GM18517 (cell line): ENCODE measurements at regions not wholly inside any gene's neighbourhood (a gene's known extent, or its start where the extent isn't known, plus 50 kb on each side); places are given as distances from the start of the nearest gene placed in this dataset.

Experiments
- ATAC-seq: cut with Tn5 transposase; IDR thresholded peaks from one replicate; pipeline ENCODE4 v1.9.1; 2021; ENCODE audit warnings: mild to moderate bottlenecking, moderate library complexity; ENCODE audit not compliant: unreplicated experiment

DNA sequence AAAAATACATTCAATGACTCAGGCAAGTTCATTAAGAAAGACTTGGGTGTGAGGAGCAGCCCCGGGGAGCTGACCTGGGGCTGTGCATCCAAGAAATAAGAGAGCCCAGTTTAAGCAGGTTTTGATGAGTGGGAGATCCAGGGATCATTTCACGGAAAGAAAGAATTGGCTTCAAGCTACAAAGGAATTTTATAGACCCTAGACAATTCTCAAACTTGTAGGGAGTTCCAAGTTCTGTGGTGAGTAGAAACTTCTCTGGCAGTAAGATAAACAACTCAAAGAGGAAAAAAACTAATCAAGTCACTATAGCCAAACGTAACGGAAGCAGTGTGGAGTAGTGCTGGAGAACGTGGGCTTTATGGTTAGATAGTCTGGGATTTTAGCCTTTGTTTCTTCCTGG, 175.7 kb upstream of the DDHD1 start:
- ATAC-seq = no peak

- no peak for ATAC-seq
Observed at GRCh38 chr14:53327716-53328115, 174.6 kb upstream of the DDHD1 start.

GRCh38 chr14:53325176-53325806, 172.2 kb upstream of the DDHD1 start:
- ATAC-seq = no peak

GRCh38 chr14:53316504-53316903, 163.4 kb upstream of the DDHD1 start:
- no peak for ATAC-seq

DNA sequence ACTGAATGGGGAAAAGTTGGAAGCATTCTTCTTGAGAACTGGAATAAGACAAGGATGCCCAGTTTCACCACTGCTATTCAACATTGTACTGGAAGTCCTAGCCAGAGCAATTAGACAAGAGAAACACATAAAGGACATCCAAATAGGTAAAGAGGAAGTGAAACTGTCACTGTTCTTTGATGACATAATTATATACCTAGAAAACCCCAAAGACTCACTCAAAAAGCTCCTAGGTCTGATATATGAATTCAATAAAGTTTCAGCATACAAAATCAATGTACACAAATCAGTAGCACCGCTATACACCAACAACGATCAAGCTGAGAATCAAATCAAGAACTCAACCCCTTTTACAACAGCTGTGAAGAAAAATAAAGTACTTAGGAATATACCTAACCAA, 157.3 kb upstream of the DDHD1 start:
- peak; percentile 96 for ATAC-seq

DNA sequence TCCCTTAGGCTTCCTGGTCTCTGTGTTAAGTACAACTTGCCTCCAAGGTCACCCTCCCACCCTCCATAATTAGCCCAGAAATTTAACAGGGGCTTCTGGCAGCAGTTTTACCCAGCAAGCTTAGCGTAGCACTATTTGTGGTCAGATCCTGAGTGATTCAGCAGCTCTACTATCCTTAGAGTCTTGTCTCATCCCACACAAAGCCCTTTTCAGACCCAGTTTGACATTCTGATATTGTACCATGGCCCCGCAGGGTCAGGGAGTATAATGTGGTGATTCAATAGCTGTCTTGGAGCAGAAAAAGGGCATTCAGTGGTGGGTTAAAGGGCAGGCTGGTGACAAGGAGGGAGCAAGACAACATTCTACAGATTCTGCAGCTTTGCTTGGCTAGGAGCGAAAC, 153.8 kb upstream of the DDHD1 start:
- ATAC-seq = no peak

- no peak for ATAC-seq
Observed at GRCh38 chr14:53306267-53306721, 153.2 kb upstream of the DDHD1 start.

GRCh38 chr14:53304726-53305381, 151.7 kb upstream of the DDHD1 start:
- no peak for ATAC-seq

DNA sequence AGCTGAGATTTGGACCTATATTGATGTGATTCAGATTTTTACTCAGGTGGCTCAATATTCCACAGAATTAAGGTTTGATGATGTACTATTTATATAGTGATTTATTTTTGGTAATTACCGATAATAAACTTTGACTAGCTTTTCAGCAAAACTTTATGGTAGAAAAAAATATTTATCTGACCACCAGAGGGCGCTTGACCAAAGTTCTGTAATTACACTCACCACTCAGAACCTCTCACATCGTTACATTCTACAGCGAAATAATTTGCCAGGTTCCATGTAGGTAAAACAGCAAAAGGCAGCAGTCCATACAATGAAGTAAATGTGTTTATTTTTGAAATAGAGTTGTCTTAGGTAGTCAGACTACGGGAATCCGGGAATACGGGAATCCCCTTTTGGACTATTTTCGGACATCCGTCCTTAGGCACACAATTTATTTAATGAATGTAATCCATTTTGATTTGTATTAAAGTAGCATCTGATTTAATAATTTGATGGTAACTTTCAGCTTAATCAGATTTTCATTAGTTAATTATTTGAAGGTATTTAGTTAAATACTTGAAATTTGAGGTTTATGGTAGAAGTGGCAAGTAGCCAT, 143.0 kb upstream of the DDHD1 start:
- no peak for ATAC-seq

GRCh38 chr14:53295372-53295771, 142.2 kb upstream of the DDHD1 start:
- no peak for ATAC-seq

DNA sequence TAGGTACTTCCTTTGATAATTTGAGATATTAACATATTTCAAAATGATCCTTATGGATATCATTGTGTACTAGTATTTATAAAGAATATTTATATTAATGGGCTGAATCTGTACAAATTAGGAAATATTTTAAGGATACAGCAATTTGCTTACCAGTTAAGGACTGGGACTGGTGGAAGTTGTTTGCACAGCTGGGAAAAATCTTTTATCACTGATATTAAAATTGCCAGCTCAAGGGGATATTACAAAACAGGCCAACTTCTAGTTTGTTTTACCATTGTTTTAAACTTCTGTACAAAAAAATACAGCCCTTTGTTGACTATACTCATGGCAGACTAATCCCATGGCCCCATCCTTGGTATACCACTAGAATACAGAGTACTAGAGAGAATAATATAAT, 133.2 kb upstream of the DDHD1 start:
- ATAC-seq = no peak

DNA sequence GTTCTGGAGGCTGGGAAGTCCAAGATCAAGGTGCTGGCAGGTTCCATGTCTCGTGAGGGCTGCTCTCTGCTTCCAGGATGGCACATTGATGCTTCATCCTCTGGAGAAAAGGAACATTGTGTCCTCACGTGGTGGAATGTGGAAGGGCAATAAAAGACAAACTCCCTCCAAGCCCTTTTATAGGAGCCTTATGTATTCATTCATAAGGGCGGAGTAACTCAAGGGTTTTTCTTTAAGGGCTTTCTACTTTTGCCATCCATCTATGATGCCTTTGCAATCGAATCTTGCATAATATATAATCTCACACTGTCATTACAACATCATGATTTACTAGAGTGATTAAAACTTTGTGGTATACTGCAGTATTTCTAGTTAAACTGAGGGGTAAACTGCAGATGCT, 132.7 kb upstream of the DDHD1 start:
- no peak for ATAC-seq

GRCh38 chr14:53285064-53285463, 131.9 kb upstream of the DDHD1 start:
- ATAC-seq = no peak

DNA sequence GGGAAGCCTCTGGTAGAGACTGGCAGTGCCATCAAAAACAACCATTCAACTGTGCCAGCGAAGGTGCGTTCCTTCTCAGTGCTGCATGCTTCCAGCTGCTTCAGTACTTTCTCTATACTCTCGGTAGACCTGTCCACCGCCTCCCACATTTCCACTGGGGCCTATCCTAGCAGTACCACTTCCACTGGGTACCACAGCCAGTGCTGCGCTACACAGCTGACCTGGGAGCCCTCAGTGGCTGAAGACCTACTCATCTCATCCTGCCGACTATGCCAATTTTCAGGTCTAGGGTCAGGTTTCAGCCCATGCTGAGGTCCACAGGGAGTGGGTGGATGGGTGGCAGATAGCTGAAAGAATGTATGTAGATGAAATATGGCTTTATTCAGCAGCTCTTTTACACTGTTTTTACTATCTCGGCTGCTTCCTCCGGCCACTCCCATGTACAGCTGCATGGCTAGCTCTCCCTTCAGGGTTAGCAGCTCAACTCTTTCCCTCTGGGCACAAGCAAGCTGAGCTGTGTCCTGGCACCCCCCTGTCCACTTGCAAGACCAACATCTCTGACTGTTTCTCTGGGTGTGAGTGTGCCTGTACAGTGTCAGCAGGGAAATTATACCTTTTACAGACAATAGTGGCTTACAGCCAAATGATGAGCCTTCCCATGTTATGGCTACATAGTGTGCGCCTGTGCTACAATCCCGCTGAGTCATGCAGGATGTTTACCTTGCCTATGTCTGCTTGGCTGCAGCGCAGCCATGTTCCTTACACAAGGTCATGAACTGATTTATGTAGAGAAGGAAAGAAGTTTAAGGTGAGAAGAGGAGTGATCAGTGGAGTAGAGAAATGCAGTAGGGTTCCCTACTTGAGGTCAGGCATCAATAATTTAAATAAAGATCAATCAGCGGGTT, 125.7 kb upstream of the DDHD1 start:
- ATAC-seq = no peak

GRCh38 chr14:53273671-53274072, 120.5 kb upstream of the DDHD1 start:
- no peak for ATAC-seq

- ATAC-seq = no peak
Observed at GRCh38 chr14:53265025-53265424, 111.9 kb upstream of the DDHD1 start.

DNA sequence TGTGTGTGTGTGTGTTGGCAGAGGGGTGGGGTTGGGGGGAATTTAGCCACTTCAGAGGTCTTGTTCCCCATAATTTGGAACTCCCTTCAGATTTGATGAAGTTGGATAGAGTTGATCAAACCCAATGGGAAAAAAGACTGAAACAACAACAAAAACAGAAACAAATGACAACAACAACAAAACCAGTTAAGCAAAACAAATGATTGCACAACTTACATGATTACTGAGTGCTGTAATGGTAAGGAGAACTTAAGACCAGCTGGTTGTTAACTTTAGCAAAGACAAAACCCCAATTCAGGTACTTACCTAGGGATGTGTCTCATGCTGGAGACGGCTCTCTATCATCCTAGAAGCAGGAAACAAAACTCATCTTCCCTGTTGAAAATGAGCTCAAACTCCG, 107.8 kb upstream of the DDHD1 start:
- no peak for ATAC-seq

DNA sequence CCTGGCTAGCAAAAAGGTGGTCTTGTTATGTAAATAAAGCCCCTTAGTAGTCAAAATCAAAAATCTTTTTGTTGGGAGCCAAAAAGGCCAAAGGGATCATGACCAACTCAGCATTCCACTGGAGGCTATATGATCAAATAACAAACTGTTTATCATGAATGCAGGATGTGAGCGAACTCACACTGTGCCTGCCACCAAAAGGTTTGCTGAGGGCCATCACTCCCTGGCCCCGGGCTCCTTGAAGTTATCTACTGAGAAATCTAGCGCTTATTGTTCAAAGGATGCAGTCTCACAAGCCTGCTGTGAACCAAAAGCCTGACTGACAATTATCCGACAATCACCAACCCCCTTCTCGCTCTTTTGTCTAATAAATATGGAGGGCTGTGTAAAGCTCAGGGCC, 107.2 kb upstream of the DDHD1 start:
- ATAC-seq = no peak

- ATAC-seq = no peak
Observed at GRCh38 chr14:53252141-53252540, 99.0 kb upstream of the DDHD1 start.

DNA sequence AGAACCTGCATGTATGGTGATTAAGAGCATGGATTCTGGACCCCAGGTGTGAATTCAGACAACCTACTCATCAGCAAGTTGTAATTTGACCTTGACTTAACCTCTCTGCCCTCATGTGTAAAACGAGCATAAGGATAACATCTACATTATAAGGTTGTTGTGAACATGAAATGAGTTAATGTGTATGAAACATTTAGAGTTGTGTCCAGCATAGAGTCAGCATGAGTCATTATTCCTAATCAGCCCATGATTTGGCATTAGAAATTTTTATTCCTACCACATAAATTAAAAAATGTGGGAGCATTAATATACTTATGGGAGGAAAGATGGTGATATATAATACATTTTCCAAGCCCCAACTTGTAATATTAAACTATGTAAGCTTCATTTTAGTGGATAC, 95.9 kb upstream of the DDHD1 start:
- ATAC-seq = no peak

DNA sequence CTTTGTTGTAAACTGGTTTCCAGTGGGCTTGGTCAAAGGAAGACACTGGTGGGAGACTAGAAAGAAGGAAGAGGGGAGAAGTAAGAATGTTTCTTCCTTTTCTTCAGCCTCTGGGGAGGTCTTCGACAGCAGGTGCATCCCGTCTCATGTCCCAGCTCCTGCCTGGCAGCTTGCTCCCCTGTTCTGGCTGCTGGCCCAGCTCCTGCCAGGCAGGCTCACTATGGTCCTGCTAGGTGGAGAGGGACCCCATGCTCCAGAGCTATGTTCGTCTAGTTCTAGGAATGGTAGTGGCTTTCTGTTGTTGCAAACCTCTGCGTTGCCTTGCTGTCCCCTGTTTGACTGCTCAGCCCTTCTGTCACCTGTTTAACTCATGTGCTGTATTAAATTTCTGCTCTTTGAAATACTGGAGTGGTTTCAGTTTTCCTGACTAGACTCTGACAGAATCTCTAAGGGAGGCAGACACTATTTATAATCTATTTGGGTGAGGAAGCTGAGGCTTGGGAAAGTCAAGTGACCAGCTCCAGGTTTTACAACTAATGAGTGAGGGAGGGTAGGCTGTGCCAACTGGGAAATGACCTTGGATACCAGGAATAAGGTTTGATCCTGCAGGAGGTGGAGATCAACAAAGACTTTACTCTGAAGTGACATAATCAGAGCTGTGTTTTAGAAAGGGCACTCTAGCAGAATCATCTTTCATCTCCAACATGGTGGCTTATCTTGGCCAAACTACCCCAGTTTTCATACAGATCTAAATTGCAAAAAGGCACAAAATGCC, 94.7 kb upstream of the DDHD1 start:
- ATAC-seq = no peak
